IPS-15b (cell line): ENCODE measurements at regions not wholly inside any gene's neighbourhood (a gene's known extent, or its start where the extent isn't known, plus 50 kb on each side); places are given as distances from the start of the nearest gene placed in this dataset.

ENCODE experiments used
- H3K27me3 ChIP-seq: one replicate; pipeline ENCODE4 v1.6.1; 2013; ENCODE audit warnings: low read length; ENCODE audit not compliant: control insufficient read depth, insufficient read depth
- H3K36me3 ChIP-seq: one replicate; pipeline ENCODE4 v1.6.1; 2013; ENCODE audit warnings: low read length; ENCODE audit not compliant: control insufficient read depth, insufficient read depth
- H3K4me1 ChIP-seq: one replicate; pipeline ENCODE4 v1.6.1; 2013; ENCODE audit warnings: mild to moderate bottlenecking, low read length; ENCODE audit not compliant: control insufficient read depth, insufficient read depth
- H3K4me3 ChIP-seq: one replicate; pipeline ENCODE4 v1.5.1; 2013; ENCODE audit warnings: low read depth, low read length
- H3K9ac ChIP-seq: one replicate; pipeline ENCODE4 v1.6.1; 2013; ENCODE audit warnings: low read depth, mild to moderate bottlenecking, low read length
- H3K9me3 ChIP-seq: one replicate; pipeline ENCODE4 v1.6.1; 2013; ENCODE audit warnings: mild to moderate bottlenecking, low read length; ENCODE audit not compliant: control insufficient read depth, insufficient read depth

GRCh38 chr4:149932188-149932587 is 116.5 kb upstream of the IQCM start:
- Histone ChIP-seq H3K4me1 (no peaks in the 10 kb centered on the region), H3K9ac (no peak overlapping the region), H3K4me3 (no peak overlapping the region), H3K9me3 (no peaks in the 10 kb centered on the region), H3K27me3 (no peaks in the 10 kb centered on the region), H3K36me3 (no peaks in the 10 kb centered on the region)

DNA sequence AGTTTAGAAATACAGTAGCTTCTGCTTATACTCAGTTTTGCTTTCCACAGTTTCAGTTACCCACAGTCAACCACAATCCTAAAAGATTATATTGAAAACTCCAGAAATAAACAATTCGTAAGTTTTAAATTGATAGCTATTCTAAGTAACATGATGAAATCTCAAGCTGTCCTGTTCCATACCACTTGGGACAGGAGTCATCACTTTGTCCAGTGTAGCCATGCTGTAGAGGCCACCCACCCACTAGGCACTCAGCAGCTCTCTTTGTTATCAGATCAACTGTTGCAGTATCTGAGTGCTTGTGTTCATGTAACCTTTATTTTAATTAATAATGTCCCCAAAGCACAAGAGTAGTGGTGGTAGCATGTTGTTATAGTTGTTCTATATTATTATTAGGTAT is 117.5 kb upstream of the IQCM start:
- H3K4me3 ChIP-seq, result no peak overlapping the region
- no peaks in the 10 kb centered on the region for H3K9me3 ChIP-seq
- H3K27me3 ChIP-seq, result no peaks in the 10 kb centered on the region
- H3K36me3 ChIP-seq, result no peaks in the 10 kb centered on the region
- no peak overlapping the region for H3K9ac ChIP-seq
- H3K4me1 ChIP-seq, result no peaks in the 10 kb centered on the region

DNA sequence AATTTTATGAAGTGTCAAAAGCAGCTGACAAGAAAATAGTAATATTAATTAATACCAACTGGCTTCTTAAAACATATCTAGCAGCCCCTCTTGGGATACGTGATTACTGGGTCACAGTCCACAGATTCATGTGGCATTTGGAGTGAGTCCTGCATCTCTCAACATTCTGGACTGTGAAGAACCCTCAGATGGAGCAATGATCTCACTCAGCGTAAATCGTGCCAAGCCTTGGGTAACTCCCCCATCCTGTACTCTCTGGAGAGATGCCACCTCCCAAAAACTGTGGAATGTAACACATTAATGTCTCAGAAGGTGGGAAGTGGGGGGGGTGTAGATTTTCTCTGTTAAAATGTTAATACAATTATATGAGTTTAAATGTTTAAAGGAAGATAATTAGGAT is 118.2 kb upstream of the IQCM start:
- H3K9me3 ChIP-seq, result no peaks in the 10 kb centered on the region
- no peak overlapping the region for H3K4me3 ChIP-seq
- H3K4me1 ChIP-seq, result no peaks in the 10 kb centered on the region
- no peak overlapping the region for H3K9ac ChIP-seq
- no peaks in the 10 kb centered on the region for H3K36me3 ChIP-seq
- H3K27me3 ChIP-seq, result no peaks in the 10 kb centered on the region

DNA sequence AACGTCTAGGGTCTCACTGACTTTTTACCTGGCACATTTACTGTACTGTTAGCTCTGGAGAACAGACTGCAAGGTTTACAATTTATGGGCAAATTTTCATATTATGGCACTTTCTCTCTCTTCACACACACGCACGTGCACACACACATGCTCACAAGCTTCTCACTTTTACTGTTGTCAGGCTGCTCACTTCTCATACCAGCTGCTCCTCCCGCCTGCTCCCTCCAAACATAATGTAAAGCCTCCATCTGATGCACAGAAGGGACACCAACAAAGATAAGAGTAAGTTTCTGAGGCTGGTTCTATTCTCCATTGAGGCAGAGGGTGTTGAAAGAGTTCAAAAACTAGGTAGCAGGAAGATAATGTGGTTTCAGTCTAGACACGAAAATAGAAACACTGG is 128.9 kb upstream of the DCLK2 start:
- Histone ChIP-seq H3K9me3 (no peaks in the 10 kb centered on the region), H3K9ac (no peak overlapping the region), H3K27me3 (no peaks in the 10 kb centered on the region), H3K36me3 (no peaks in the 10 kb centered on the region), H3K4me1 (no peaks in the 10 kb centered on the region), H3K4me3 (no peak overlapping the region)

DNA sequence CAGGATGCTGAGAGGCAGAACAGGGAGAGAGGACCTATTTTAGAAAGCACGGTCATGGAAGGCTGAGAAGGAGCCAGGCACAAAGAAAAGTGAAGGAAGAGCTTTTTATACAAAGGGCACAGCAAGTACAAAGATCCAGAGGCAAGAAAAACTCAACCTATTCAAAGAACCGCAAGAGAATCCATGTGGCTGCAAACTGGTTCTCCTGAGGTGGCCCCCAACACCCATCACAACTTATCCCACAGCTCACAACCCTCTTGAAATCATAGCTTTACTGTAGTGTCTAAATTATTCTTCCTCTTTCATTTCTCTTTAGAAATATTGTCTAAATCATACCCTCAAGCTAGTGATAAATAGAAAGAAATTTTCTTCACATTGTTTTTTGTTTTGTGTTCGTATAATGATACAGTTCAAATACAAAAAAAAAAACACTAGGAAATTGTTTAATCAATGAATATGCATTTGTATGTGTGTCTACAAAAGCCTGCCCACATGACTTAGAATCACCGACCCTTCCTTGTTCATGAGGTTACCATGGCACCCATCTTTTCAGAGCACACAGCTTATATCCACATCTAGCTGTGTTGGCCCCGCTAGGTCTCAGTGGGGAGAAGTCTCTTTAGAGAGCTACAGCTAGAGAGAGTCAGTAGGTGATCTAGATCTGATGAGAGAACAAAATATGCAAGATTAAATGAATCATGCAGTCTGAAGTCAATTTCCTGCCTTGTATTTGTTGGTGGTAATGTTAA is 126.9 kb upstream of the DCLK2 start:
- Histone ChIP-seq H3K9me3 (no peaks in the 10 kb centered on the region), H3K4me1 (no peaks in the 10 kb centered on the region), H3K9ac (no peak overlapping the region), H3K4me3 (no peak overlapping the region), H3K36me3 (no peaks in the 10 kb centered on the region), H3K27me3 (no peaks in the 10 kb centered on the region)

- no peaks in the 10 kb centered on the region for H3K4me1 ChIP-seq
- no peaks in the 10 kb centered on the region for H3K36me3 ChIP-seq
- H3K4me3 ChIP-seq, result no peak overlapping the region
- no peaks in the 10 kb centered on the region for H3K9me3 ChIP-seq
- H3K27me3 ChIP-seq, result no peaks in the 10 kb centered on the region
- H3K9ac ChIP-seq, result no peak overlapping the region
These were observed 126.1 kb upstream of the DCLK2 start for GRCh38 chr4:149952101-149952500.

DNA sequence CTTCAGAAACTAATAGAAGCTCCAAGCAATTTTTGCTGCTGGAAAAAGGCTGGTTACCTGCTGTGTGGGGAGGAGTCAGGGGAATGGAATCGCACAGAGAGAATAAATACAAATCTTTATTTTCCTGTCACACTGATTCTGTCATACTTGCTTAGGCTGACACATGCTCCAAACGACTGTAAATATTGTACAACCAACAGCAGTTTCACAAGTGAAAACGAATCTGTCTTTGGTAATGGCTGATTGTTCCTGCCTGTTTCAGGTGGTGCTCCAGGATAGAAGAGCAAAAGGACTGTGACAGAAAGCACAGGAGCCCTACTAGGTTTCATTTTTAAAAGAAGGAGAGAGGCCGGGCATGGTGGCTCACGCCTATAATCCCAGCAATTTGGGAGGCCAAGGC is 125.5 kb upstream of the DCLK2 start:
- no peaks in the 10 kb centered on the region for H3K4me1 ChIP-seq
- H3K9ac ChIP-seq, result no peak overlapping the region
- H3K27me3 ChIP-seq, result no peaks in the 10 kb centered on the region
- H3K4me3 ChIP-seq, result no peak overlapping the region
- H3K36me3 ChIP-seq, result no peaks in the 10 kb centered on the region
- no peaks in the 10 kb centered on the region for H3K9me3 ChIP-seq

GRCh38 chr4:149955780-149956390 is 122.4 kb upstream of the DCLK2 start:
- Histone ChIP-seq H3K9ac (no peak overlapping the region), H3K27me3 (no peaks in the 10 kb centered on the region), H3K4me1 (no peaks in the 10 kb centered on the region), H3K9me3 (no peaks in the 10 kb centered on the region), H3K4me3 (no peak overlapping the region), H3K36me3 (no peaks in the 10 kb centered on the region)

- Histone ChIP-seq H3K36me3 (no peaks in the 10 kb centered on the region), H3K4me3 (no peak overlapping the region), H3K27me3 (no peaks in the 10 kb centered on the region), H3K4me1 (no peaks in the 10 kb centered on the region), H3K9me3 (no peaks in the 10 kb centered on the region), H3K9ac (no peak overlapping the region)
These were observed 121.6 kb upstream of the DCLK2 start for GRCh38 chr4:149956678-149957077.

- Histone ChIP-seq H3K9ac (no peak overlapping the region), H3K9me3 (no peaks in the 10 kb centered on the region), H3K27me3 (no peaks in the 10 kb centered on the region)
These were observed 116.2 kb upstream of the DCLK2 start for GRCh38 chr4:149961876-149962597.

DNA sequence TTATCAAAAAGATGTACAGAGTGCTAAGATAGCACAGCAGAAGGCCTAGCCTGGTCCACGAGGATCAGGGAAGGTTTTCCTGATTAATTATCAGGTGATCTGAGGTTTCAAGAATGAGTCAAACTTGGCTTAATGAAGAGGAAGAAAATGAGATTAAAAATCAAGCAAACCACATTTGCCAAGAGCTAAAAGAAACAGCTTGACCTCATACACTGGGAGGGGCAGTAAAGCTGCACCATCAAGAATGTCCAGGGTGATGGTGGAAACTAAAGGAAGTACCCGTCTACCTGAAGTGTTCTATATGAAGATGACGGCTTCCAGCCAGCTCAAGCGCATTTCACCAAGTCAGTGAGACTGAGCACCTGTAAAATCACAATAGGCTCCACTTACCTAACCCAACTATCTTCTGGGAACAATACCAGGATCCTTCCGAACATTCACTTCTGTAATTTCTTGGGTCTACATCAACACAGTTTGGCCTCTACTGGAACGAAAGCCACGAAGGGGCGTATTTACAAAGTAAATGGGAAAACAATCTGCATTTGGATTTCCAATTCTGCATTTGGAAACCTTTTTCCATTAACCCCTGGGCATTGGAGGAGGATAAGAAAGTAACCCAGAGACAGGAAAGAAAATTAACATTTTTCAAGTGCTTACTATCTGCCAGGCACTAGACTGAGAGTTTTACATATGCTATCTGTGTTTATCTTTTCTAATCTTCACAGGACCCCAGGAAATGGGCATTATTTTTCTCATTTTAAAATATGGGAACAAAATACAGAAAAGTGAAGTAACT is 114.0 kb upstream of the DCLK2 start:
- H3K9me3 ChIP-seq, result no peaks in the 10 kb centered on the region
- no peak overlapping the region for H3K4me3 ChIP-seq
- no peaks in the 10 kb centered on the region for H3K27me3 ChIP-seq
- H3K4me1 ChIP-seq, result no peaks in the 10 kb centered on the region
- H3K36me3 ChIP-seq, result no peaks in the 10 kb centered on the region
- H3K9ac ChIP-seq, result no peak overlapping the region

More at GRCh38 chr4:149961876-149962597, 116.2 kb upstream of the DCLK2 start:
- Histone ChIP-seq H3K36me3 (no peaks in the 10 kb centered on the region), H3K4me1 (no peaks in the 10 kb centered on the region), H3K4me3 (no peak overlapping the region)
